ENCODE measurements at regions not wholly inside any gene's neighbourhood (a gene's known extent, or its start where the extent isn't known, plus 50 kb on each side); places are given as distances from the start of the nearest gene placed in this dataset.

DNA sequence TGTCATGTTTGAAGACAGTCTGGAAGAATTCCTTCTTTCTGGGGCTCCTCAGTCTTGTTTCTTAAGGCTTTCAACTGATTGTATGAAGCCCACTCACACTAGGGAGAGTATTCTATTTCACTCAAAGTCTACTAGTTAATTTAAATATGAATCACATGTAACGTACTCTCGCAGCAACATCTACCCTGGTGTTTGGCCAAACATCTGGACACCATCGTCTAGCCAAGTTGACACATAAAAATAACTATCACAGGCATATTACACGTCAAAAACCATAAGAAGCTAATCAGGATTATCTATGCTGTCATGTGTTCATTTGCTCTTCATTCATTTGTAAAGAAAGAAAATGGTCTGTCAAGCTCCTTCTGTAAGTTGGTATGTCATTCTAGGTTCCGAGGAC, 787.4 kb downstream of the KCNJ2 start:
- H3K4me3 Mint-ChIP-seq (ENCODE audit: low read depth, unreplicated experiment), result no peak overlapping the region
- H3K27me3 Mint-ChIP-seq (ENCODE audit: unreplicated experiment), result no peaks in the 10 kb centered on the region
- H3K9me3 Mint-ChIP-seq (ENCODE audit: low read depth, unreplicated experiment), result no peaks in the 10 kb centered on the region
- no peak for DNase-seq
- no peaks in the 10 kb centered on the region for H3K4me1 Mint-ChIP-seq (ENCODE audit: low read depth, unreplicated experiment)
- intact Hi-C loops (cut with micrococcal nuclease; ENCODE audit: unreplicated experiment), result no loop called here
- BruUV-seq (replicated peaks), result no TSS peak
- CTCF ChIA-PET, result no interaction called here
- no peaks in the 10 kb centered on the region for H3K36me3 Mint-ChIP-seq (ENCODE audit: insufficient read depth, unreplicated experiment)
- TF ChIP-seq, protein P1, sequence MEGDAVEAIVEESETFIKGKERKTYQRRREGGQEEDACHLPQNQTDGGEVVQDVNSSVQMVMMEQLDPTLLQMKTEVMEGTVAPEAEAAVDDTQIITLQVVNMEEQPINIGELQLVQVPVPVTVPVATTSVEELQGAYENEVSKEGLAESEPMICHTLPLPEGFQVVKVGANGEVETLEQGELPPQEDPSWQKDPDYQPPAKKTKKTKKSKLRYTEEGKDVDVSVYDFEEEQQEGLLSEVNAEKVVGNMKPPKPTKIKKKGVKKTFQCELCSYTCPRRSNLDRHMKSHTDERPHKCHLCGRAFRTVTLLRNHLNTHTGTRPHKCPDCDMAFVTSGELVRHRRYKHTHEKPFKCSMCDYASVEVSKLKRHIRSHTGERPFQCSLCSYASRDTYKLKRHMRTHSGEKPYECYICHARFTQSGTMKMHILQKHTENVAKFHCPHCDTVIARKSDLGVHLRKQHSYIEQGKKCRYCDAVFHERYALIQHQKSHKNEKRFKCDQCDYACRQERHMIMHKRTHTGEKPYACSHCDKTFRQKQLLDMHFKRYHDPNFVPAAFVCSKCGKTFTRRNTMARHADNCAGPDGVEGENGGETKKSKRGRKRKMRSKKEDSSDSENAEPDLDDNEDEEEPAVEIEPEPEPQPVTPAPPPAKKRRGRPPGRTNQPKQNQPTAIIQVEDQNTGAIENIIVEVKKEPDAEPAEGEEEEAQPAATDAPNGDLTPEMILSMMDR (IDR thresholded peaks at IDR 0.05; ENCODE audit: unreplicated experiment), result no peak
- no peak overlapping the region for H3K27ac Mint-ChIP-seq (ENCODE audit: unreplicated experiment)

DNA sequence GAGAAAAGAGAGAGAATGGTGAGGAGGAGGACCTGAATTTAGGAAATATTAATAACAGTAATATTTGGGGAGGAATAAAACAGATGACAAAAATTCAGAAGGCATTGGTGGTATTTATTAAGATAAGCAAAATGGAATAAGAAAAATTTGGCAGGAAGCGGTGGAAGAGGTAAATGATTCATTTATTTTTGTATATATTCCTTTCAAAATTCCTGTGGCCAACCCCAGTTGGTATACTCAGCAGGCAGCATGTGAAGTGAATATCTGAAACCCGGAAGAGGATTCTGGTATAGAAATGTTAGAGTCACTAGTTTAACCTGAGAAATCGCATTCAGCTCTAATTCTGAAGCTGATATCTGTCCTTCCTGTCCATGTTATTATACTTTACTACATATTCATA, 792.0 kb downstream of the KCNJ2 start:
- BruUV-seq (replicated peaks), result no TSS peak
- intact Hi-C loops (cut with micrococcal nuclease; ENCODE audit: unreplicated experiment), result no loop called here
- Mint-ChIP-seq H3K36me3 (ENCODE audit: insufficient read depth, unreplicated experiment) (no peaks in the 10 kb centered on the region), H3K4me1 (ENCODE audit: low read depth, unreplicated experiment) (no peaks in the 10 kb centered on the region), H3K4me3 (ENCODE audit: low read depth, unreplicated experiment) (no peak overlapping the region), H3K27me3 (ENCODE audit: unreplicated experiment) (no peaks in the 10 kb centered on the region), H3K9me3 (ENCODE audit: low read depth, unreplicated experiment) (no peaks in the 10 kb centered on the region), H3K27ac (ENCODE audit: unreplicated experiment) (no peak overlapping the region)
- no peak for DNase-seq
- CTCF ChIA-PET, result no interaction called here
- TF ChIP-seq, protein P1 (IDR thresholded peaks at IDR 0.05; ENCODE audit: unreplicated experiment), result no peak

DNA sequence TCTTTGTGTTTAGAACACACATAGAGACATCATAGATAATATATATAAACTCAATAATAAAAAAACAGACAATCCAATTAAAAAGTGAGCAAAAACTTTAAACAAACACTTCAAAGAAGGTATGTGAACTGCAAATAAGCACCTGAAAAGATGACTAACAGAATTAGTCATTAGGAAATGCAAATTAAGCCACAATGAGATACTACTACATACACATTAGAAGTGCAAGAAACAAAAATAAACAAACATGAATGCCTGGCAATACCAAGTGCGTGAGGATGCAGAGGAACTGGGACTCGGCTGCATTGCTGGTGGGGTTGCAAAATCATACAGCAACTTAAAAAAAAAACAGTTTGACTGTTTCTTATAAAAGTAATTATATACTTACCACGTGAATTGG, 799.0 kb downstream of the KCNJ2 start:
- Mint-ChIP-seq H3K27ac (ENCODE audit: unreplicated experiment) (no peak overlapping the region), H3K4me3 (ENCODE audit: low read depth, unreplicated experiment) (no peak overlapping the region), H3K4me1 (ENCODE audit: low read depth, unreplicated experiment) (no peaks in the 10 kb centered on the region), H3K9me3 (ENCODE audit: low read depth, unreplicated experiment) (no peaks in the 10 kb centered on the region), H3K36me3 (ENCODE audit: insufficient read depth, unreplicated experiment) (no peaks in the 10 kb centered on the region), H3K27me3 (ENCODE audit: unreplicated experiment) (no peaks in the 10 kb centered on the region)
- DNase-seq, result no peak
- intact Hi-C loops (cut with micrococcal nuclease; ENCODE audit: unreplicated experiment), result no loop called here
- BruUV-seq (replicated peaks), result no TSS peak
- TF ChIP-seq, protein P1 (IDR thresholded peaks at IDR 0.05; ENCODE audit: unreplicated experiment), result no peak
- CTCF ChIA-PET, result no interaction called here

DNA sequence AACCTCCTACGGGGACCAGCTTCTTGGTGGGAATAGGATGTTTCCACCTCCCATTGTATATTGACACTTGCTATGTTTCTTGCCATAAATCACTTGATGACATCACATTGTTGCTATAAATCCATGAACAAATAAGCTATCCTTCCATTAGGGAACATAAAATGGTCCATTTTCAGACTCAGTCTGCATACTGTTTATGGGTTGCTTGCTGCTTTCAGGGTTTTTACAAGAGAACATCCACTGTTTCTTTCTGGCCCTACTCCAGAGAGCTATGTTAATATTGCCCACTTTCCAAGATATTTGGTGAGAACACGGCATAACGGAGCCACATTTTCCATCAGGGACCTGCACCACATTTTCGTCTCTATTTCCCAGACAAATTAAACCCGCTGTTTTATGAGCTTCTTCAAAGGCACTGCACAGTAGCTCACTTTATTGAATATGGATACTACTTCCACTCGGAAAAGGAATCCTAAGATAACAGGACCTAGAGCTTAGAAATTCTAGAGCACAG, 800.2 kb downstream of the KCNJ2 start:
- CTCF ChIA-PET, result interaction anchor here (0.6 kb wide), 1 partner anchor 866 kb away, joined by 4 read pairs; no protein-coding TSS in a partner anchor
- no peaks in the 10 kb centered on the region for H3K36me3 Mint-ChIP-seq (ENCODE audit: insufficient read depth, unreplicated experiment)

More for the DNA sequence above, 800.2 kb downstream of the KCNJ2 start:
- Mint-ChIP-seq H3K4me1 (ENCODE audit: low read depth, unreplicated experiment) (no peaks in the 10 kb centered on the region), H3K27ac (ENCODE audit: unreplicated experiment) (no peak overlapping the region), H3K27me3 (ENCODE audit: unreplicated experiment) (no peaks in the 10 kb centered on the region), H3K4me3 (ENCODE audit: low read depth, unreplicated experiment) (no peak overlapping the region), H3K9me3 (ENCODE audit: low read depth, unreplicated experiment) (no peaks in the 10 kb centered on the region)
- no TSS peak for BruUV-seq (replicated peaks)
- no peak for DNase-seq
- intact Hi-C loops (cut with micrococcal nuclease; ENCODE audit: unreplicated experiment), result no loop called here
- TF ChIP-seq, protein P1 (IDR thresholded peaks at IDR 0.05; ENCODE audit: unreplicated experiment), result no peak
